Stimulated activated CD8-positive, alpha-beta memory T cell treated with anti-CD3 and anti-CD28 coated beads, Interleukin-4, amount 100 ng/mL, for 24 hours (primary cell): ENCODE measurements at regions not wholly inside any gene's neighbourhood (a gene's known extent, or its start where the extent isn't known, plus 50 kb on each side); places are given as distances from the start of the nearest gene placed in this dataset.

Experiments used
- DNase-seq: peaks from one replicate; pipeline ENCODE4 v3.0.0-alpha.2; 2020; ENCODE audit warnings: low read depth

GRCh38 chr6:168883410-168884049 lies 370.1 kb downstream of the THBS2 start:
- DNase-seq: no peak

- no peak for DNase-seq
These were observed 373.4 kb downstream of the THBS2 start for GRCh38 chr6:168880271-168880670.

- DNase-seq: no peak
These were observed 375.8 kb downstream of the THBS2 start for GRCh38 chr6:168877821-168878282.

GRCh38 chr6:168876956-168877355 lies 376.7 kb downstream of the THBS2 start:
- no peak for DNase-seq

- DNase-seq: no peak
These were observed 377.7 kb downstream of the THBS2 start for GRCh38 chr6:168875811-168876576.

- DNase-seq: no peak
These were observed 379.0 kb downstream of the THBS2 start for GRCh38 chr6:168874637-168875036.

- DNase-seq: no peak
These were observed 380.1 kb downstream of the THBS2 start for GRCh38 chr6:168873278-168874190.

- no peak for DNase-seq
These were observed 381.9 kb downstream of the THBS2 start for GRCh38 chr6:168871642-168872315.

GRCh38 chr6:168870982-168871381 lies 382.7 kb downstream of the THBS2 start:
- no peak for DNase-seq

- DNase-seq: no peak
These were observed 386.2 kb downstream of the THBS2 start for GRCh38 chr6:168867247-168868102.

- DNase-seq: no peak
These were observed 387.1 kb downstream of the THBS2 start for GRCh38 chr6:168866534-168866933.

- DNase-seq: no peak
These were observed 388.1 kb downstream of the THBS2 start for GRCh38 chr6:168865522-168865921.

GRCh38 chr6:168864541-168865460 lies 388.8 kb downstream of the THBS2 start:
- DNase-seq: no peak

GRCh38 chr6:168863467-168863866 lies 390.2 kb downstream of the THBS2 start:
- DNase-seq: no peak

- DNase-seq: no peak
These were observed 391.2 kb downstream of the THBS2 start for GRCh38 chr6:168862346-168862980.

- DNase-seq: no peak
These were observed 392.7 kb downstream of the THBS2 start for GRCh38 chr6:168860987-168861386.

- no peak for DNase-seq
These were observed 393.3 kb downstream of the THBS2 start for GRCh38 chr6:168860341-168860740.

- no peak for DNase-seq
These were observed 394.7 kb downstream of the THBS2 start for GRCh38 chr6:168858926-168859325.

GRCh38 chr6:168856914-168857313 lies 396.7 kb downstream of the THBS2 start:
- no peak for DNase-seq
